GM12874 (cell line): ENCODE measurements at regions not wholly inside any gene's neighbourhood (a gene's known extent, or its start where the extent isn't known, plus 50 kb on each side); places are given as distances from the start of the nearest gene placed in this dataset.

ENCODE experiments used
- TF ChIP-seq, protein P1 (sequence below): IDR thresholded peaks from 2 replicates; pipeline ENCODE4 v1.5.1; 2011; ENCODE audit warnings: low read depth, mild to moderate bottlenecking, control low read depth, low read length, moderate library complexity; ENCODE audit not compliant: insufficient read depth

DNA sequence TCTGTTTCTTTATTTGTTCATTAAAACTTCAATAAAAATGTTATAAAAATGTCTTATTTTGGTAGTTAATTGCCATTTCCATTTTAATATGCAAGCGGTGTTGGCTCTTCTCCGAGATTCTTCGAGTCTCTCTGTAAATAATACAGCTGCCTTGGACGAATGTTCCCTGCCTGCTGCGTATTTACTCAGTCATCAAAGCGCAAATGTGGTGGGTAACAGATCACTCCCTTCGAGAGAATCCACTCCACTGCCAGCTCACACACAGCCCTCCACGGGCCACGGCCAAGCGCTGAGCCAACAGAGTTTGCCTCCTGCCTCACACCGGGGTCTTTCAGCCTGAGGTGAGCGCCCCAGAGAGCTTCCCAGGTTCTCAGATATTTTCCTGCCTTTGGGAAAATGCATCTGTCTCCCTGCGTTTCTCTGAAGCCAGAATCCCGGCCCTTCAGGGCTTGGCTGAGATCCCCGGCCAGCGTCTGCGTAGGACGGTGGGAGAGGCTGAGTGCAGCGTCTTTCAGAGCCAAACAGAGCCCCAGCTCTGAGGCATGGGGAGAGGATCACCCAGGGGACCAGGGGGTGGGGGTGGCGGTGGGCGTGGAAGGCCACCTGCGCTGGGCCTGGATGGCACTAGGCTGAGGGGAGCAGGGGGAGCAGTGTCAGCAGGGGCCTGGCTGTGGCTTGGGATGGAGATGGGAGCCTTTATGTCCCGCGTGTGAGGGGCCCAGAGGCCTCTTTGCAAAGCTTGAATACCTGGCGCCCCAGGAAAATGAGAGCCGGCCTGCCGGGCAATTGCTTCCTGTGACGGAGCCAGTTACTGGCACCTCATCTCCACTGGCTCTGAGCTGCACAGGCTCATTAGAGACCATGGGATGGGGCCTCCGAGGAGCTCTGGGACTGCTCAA, 248.7 kb downstream of the RBFOX3 start:
- TF ChIP-seq, protein P1, sequence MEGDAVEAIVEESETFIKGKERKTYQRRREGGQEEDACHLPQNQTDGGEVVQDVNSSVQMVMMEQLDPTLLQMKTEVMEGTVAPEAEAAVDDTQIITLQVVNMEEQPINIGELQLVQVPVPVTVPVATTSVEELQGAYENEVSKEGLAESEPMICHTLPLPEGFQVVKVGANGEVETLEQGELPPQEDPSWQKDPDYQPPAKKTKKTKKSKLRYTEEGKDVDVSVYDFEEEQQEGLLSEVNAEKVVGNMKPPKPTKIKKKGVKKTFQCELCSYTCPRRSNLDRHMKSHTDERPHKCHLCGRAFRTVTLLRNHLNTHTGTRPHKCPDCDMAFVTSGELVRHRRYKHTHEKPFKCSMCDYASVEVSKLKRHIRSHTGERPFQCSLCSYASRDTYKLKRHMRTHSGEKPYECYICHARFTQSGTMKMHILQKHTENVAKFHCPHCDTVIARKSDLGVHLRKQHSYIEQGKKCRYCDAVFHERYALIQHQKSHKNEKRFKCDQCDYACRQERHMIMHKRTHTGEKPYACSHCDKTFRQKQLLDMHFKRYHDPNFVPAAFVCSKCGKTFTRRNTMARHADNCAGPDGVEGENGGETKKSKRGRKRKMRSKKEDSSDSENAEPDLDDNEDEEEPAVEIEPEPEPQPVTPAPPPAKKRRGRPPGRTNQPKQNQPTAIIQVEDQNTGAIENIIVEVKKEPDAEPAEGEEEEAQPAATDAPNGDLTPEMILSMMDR: no peak

DNA sequence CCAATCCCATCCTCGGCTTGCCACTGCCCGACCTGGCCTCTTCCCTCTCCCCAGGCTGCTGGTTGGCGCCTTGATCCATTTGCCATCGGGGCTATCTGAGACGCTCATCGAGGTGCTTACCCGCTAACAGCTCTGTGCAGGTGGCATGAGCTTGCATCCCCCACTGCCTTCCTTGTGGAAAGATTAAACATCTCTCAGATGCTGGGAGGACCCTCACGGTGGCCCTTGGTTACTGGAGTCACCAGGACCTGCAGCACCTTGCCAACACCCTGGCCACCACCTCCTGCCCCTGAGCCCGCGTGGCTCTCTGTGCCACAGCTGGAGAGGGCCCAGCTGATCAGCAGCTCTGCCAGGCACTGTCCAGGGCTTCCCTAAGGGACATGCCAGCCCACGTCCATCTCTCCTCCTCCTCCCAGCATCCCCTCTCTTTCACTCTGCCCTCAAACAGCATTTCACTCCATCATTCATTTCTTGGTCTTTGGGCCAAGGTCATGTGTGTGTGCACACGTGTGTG, 249.6 kb downstream of the RBFOX3 start:
- TF ChIP-seq, protein P1: no peak

DNA sequence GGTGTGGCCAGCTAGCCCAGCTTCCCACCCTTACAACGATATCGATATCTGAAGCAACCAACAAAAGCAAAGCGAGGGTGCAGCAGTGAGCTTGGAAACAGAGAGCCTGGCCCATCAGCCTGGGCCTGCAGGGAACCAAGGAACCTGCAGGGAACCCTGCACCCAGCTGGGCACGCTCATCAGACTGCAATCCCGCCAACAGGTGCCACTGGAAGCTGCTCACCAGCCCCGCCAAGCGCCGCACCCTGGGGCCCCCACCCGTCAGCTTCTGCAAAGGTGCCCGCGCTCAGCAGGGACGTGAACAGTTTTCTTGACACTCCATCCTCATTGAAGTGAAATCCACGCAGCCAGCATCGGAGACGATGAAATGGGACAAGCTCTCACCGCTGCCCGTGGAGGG, 250.7 kb downstream of the RBFOX3 start:
- TF ChIP-seq, protein P1: no peak

DNA sequence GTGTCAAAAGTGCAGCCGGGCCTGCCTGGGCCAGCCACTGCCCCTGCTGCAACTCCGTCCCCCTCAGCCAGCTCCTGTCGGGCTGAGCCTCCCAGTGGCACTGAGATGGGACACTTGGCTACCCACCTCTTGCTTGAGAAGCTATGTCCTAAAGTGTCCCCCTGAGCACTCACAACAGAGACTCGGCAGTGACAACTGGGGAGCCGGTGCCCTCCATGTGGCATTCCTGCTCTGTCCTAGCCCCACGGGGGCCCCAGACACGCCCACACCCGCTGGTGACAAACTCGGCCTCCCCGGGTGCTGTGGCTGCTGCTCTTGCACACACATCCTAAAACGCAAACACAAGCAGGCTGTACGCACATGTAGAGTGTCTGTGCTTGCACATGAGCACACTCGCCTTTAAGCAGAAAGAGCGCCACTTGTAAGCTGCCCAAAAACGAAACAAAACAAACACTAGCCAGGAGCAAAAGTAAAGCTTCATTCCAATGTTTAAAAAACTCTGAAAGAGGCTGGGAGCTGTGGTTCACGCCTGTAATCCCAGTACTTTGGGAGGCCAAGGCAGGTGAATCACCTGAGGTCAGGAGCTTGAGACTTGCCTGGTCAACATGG, 253.9 kb downstream of the RBFOX3 start:
- TF ChIP-seq, protein P1: no peak

DNA sequence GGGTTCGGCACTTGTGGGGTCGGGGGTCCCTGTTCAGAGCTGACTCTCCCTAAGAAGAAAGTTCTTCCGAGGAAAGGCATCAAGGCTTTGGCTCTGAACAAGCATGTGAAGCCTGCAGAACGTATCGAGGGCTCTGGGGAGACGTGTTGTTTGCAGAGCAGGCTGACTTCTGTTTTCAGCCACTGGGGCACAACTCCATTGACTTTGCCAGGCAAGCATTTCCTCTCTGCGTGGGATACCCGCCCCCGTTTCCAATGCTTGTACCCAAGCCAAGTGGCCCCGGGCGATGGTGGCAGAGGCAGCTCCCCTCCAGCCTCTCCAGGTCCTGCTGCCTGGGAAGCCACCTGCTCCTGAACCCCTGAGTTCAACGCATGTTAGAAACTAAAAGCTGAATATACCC, 255.7 kb downstream of the RBFOX3 start:
- TF ChIP-seq, protein P1: no peak

DNA sequence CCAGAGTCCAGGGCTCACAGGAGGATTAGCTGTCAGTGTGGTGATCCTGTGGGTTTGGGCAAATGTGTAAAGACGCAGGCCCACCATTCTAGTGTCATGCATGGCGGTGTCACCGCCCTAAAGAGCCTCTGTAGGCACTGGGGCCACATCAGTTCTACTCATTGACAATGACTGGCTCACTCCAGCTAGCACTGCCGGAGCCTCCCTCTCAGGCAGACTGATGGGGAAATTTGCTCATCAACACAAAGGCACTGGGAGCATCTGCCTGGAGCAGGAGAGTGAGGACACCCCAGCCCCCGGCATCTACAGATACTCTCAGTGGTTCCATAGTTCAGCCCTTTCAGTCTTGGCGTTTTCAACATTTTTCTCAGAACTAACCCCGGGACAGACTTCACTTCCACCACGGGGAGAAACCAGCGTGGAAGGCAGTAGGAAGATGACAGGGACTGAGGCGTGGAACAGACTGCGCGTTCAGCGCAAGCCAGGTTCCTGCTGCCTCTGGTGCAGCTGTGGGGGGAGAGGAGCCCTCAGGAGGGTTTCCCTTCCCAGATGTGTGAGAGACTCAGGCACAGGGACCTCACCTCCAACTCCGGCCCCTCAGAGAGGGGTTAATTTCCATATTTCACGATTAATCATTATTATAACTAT, 256.6 kb downstream of the RBFOX3 start:
- TF ChIP-seq, protein P1: no peak

DNA sequence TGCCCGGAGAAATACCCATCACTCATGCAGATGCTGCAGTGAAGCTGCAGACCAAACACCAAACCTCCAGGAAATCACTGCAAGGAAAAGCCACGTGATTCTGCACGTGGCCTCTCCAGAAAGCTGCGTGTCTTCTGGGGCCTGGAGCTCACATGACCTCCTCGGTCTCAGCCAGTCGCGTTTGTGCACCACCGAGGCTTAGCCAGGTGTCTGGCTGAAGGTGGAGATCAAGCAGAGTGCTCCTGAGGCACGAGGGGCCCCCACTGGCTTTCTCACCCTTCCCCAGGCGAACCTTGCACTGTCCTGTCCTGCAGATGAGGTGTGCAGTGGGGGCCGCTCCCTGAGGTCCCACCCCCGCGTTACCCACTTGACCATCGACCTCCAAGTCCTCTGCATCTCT, 257.3 kb downstream of the RBFOX3 start:
- TF ChIP-seq, protein P1: no peak
